ENCODE measurements at regions not wholly inside any gene's neighbourhood (a gene's known extent, or its start where the extent isn't known, plus 50 kb on each side); places are given as distances from the start of the nearest gene placed in this dataset.

GRCh38 chr4:19631814-19632213 is 619.9 kb upstream of the SLIT2 start:
- Histone ChIP-seq H3K9ac (replicated peaks; ENCODE audit: extremely low read depth, insufficient read depth, low read length) (no peak overlapping the region), H3K27me3 (ENCODE audit: control insufficient read depth in 2 of 2, insufficient read depth in 2 of 2, low read length in 2 of 2) (no peaks in the 10 kb centered on the region), H2AFZ (ENCODE audit: low read depth, low read length) (no peak overlapping the region), H3K4me2 (ENCODE audit: insufficient read depth, low read length) (no peak overlapping the region), H3K79me2 (ENCODE audit: control insufficient read depth, insufficient read depth, low read length) (no peaks in the 10 kb centered on the region), H3K4me3 (replicated peaks in 1 of 3; ENCODE audit: insufficient read depth in 1 of 3, low read depth in 1 of 3, low read length in 3 of 3) (no peak overlapping the region), H4K20me1 (replicated peaks; ENCODE audit: control insufficient read depth, extremely low read depth, insufficient read depth, low read length) (no peaks in the 10 kb centered on the region), H3K36me3 (ENCODE audit: control insufficient read depth in 2 of 2, extremely low read depth in 1 of 2, insufficient read depth in 2 of 2, low read length in 2 of 2) (no peaks in the 10 kb centered on the region), H3K27ac (ENCODE audit: insufficient read depth, low read depth, low read length) (no peak overlapping the region), H3K9me3 (replicated peaks; ENCODE audit: control insufficient read depth, insufficient read depth, low read length) (no peaks in the 10 kb centered on the region), H3K4me1 (ENCODE audit: control insufficient read depth, extremely low read depth, insufficient read depth, low read length) (no peaks in the 10 kb centered on the region), H3K9me1 (replicated peaks; ENCODE audit: control insufficient read depth, extremely low read depth, insufficient read depth, low read length) (no peaks in the 10 kb centered on the region)
- intact Hi-C loops (cut with micrococcal nuclease): no loop called here
- BruUV-seq (replicated peaks): no TSS peak
- DNase-seq (ENCODE audit: low read depth, low spot score): no peak
- POLR2A ChIA-PET: no interaction called here
- CTCF ChIA-PET: interaction anchor here (0.8 to 1.6 kb wide), 2 partner anchors 13 to 28 kb away, joined by 3 to 4 read pairs; no protein-coding TSS in a partner anchor
- TF ChIP-seq FOS (IDR thresholded peaks at IDR 0.05; ENCODE audit: borderline replicate concordance, insufficient read depth, low read length): no peak
- dilution Hi-C loops (cut with MboI; ENCODE audit: extremely low pct_ligation_motif_present, low sequenced_read_pairs): no loop called here
- no peak for FAIRE-seq

GRCh38 chr4:19623866-19624265 is 627.8 kb upstream of the SLIT2 start:
- no peaks in the 10 kb centered on the region for H3K79me2 ChIP-seq (ENCODE audit: control insufficient read depth, insufficient read depth, low read length)
- no peak overlapping the region for H3K4me2 ChIP-seq (ENCODE audit: insufficient read depth, low read length)
- POLR2A ChIA-PET: no interaction called here
- TF ChIP-seq JUN (IDR thresholded peaks at IDR 0.05; ENCODE audit: borderline replicate concordance, insufficient read depth, insufficient read length, low read depth) (no peak), MYC (IDR thresholded peaks at IDR 0.05; ENCODE audit: low read depth, low read length) (no peak), EZH2 (IDR thresholded peaks at IDR 0.05; ENCODE audit: borderline replicate concordance, low read depth, low read length, severe bottlenecking) (no peak), POLR2A (IDR thresholded peaks at IDR 0.05; ENCODE audit: low read depth, low read length) (no peak), MAX (IDR thresholded peaks at IDR 0.05; ENCODE audit: insufficient read depth, insufficient read length) (no peak), CTCF (IDR thresholded peaks at IDR 0.05; ENCODE audit: extremely low read depth in 1 of 2, insufficient read depth in 1 of 2, low read depth in 1 of 2, low read length in 2 of 2) (no peak), POLR2AphosphoS5 (IDR thresholded peaks at IDR 0.05; ENCODE audit: insufficient read depth, low read depth, low read length) (no peak), FOS (IDR thresholded peaks at IDR 0.05; ENCODE audit: borderline replicate concordance, insufficient read depth, low read length) (peak; percentile 38)
- DNase-seq (ENCODE audit: low read depth, low spot score) (peak; percentile 3), FAIRE-seq (no peak)
- no peak overlapping the region for H3K4me3 ChIP-seq (replicated peaks in 1 of 3; ENCODE audit: insufficient read depth in 1 of 3, low read depth in 1 of 3, low read length in 3 of 3)
- no peak overlapping the region for H3K27ac ChIP-seq (ENCODE audit: insufficient read depth, low read depth, low read length)
- dilution Hi-C loops (cut with MboI; ENCODE audit: extremely low pct_ligation_motif_present, low sequenced_read_pairs) (no loop called here), intact Hi-C loops (cut with micrococcal nuclease) (no loop called here)
- no peak overlapping the region for H3K9ac ChIP-seq (replicated peaks; ENCODE audit: extremely low read depth, insufficient read depth, low read length)
- H2AFZ ChIP-seq (ENCODE audit: low read depth, low read length): no peak overlapping the region
- CTCF ChIA-PET: no interaction called here
- H3K9me1 ChIP-seq (replicated peaks; ENCODE audit: control insufficient read depth, extremely low read depth, insufficient read depth, low read length): no peaks in the 10 kb centered on the region
- BruUV-seq (replicated peaks): no TSS peak
- no peaks in the 10 kb centered on the region for H3K9me3 ChIP-seq (replicated peaks; ENCODE audit: control insufficient read depth, insufficient read depth, low read length)
- H3K27me3 ChIP-seq (ENCODE audit: control insufficient read depth in 2 of 2, insufficient read depth in 2 of 2, low read length in 2 of 2): no peaks in the 10 kb centered on the region
- no peaks in the 10 kb centered on the region for H4K20me1 ChIP-seq (replicated peaks; ENCODE audit: control insufficient read depth, extremely low read depth, insufficient read depth, low read length)
- H3K36me3 ChIP-seq (ENCODE audit: control insufficient read depth in 2 of 2, extremely low read depth in 1 of 2, insufficient read depth in 2 of 2, low read length in 2 of 2): no peaks in the 10 kb centered on the region
- H3K4me1 ChIP-seq (ENCODE audit: control insufficient read depth, extremely low read depth, insufficient read depth, low read length): no peaks in the 10 kb centered on the region

Data from endothelial cell of umbilical vein (primary cell).